ENCODE measurements at regions not wholly inside any gene's neighbourhood (a gene's known extent, or its start where the extent isn't known, plus 50 kb on each side); places are given as distances from the start of the nearest gene placed in this dataset.

DNA sequence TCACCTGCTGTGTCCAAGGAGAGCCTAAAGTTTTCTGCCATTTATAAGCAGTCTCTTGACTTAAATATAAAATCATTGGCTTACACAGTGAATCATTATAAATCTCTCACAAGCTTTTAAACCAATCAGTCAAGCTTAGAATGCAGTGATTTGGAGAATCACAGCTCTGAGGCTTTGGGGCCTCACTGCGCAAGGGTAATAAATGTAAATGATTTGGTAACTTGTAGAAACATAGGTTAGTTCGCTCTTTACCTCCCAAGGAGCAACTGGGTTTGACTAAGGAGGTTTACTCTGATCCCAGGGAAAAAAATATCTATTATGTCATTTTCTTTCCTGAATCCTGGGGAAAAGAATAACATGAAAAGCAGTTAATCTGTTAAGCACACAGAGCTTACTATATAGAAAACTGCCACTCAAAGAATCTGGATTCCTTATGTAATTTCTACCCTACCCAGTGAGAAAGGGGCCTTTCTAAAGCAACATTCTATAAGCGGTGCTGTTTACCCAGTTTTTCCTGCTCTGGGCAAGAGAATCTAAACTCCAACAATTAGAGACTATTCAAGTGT lies 128.2 kb downstream of the MZT1 start:
- in situ Hi-C loops (cut with MboI; ENCODE audit: low pct_unique_long_range_greater_than_20kb, low sequenced_read_pairs, unreplicated experiment) = no loop called here
- TF ChIP-seq, protein P1, sequence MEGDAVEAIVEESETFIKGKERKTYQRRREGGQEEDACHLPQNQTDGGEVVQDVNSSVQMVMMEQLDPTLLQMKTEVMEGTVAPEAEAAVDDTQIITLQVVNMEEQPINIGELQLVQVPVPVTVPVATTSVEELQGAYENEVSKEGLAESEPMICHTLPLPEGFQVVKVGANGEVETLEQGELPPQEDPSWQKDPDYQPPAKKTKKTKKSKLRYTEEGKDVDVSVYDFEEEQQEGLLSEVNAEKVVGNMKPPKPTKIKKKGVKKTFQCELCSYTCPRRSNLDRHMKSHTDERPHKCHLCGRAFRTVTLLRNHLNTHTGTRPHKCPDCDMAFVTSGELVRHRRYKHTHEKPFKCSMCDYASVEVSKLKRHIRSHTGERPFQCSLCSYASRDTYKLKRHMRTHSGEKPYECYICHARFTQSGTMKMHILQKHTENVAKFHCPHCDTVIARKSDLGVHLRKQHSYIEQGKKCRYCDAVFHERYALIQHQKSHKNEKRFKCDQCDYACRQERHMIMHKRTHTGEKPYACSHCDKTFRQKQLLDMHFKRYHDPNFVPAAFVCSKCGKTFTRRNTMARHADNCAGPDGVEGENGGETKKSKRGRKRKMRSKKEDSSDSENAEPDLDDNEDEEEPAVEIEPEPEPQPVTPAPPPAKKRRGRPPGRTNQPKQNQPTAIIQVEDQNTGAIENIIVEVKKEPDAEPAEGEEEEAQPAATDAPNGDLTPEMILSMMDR (IDR thresholded peaks at IDR 0.05; ENCODE audit: extremely low read depth, insufficient read depth, missing control alignments) = no peak
- no peak for DNase-seq (ENCODE audit: low spot score)

DNA sequence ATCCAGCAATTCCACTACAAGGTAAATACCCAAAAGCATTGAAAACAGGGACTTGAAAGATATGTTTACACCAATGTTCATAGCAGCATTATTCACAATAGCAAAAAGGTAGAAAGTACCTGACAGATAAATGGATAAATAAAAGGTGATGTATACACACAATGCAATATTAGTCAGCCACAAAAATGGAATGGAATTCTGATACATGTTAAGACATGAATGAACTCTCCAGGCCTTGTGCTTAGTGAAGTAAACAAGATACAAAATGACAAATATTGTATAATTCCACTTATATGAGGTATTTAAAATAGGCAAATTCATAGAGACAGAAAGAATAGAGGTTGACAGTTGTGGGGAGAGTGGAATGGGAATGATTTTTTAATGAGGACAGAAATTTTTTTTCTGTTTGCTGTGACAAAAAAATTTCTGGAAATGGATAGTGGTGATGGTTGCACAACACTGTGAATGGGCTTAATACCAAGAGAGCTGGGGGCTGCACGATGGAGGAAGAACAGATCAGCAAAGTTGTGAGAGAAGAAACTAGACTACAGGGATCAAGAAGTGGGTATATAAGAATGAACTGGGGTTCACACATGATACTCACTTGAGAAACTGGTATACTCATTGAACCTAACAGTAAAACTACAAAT lies 137.2 kb downstream of the MZT1 start:
- TF ChIP-seq, protein P1 (IDR thresholded peaks at IDR 0.05; ENCODE audit: extremely low read depth, insufficient read depth, missing control alignments) = no peak

GRCh38 chr13:72586518-72586917 lies 140.9 kb downstream of the MZT1 start:
- DNase-seq (ENCODE audit: low spot score) = no peak
- TF ChIP-seq, protein P1 (IDR thresholded peaks at IDR 0.05; ENCODE audit: extremely low read depth, insufficient read depth, missing control alignments) = no peak
- in situ Hi-C loops (cut with MboI; ENCODE audit: low pct_unique_long_range_greater_than_20kb, low sequenced_read_pairs, unreplicated experiment) = no loop called here

More for the DNA sequence above, 137.2 kb downstream of the MZT1 start:
- no peak for DNase-seq (ENCODE audit: low spot score)
- in situ Hi-C loops (cut with MboI; ENCODE audit: low pct_unique_long_range_greater_than_20kb, low sequenced_read_pairs, unreplicated experiment) = no loop called here

- in situ Hi-C loops (cut with MboI; ENCODE audit: low pct_unique_long_range_greater_than_20kb, low sequenced_read_pairs, unreplicated experiment) = no loop called here
- TF ChIP-seq, protein P1 (IDR thresholded peaks at IDR 0.05; ENCODE audit: extremely low read depth, insufficient read depth, missing control alignments) = no peak
- no peak for DNase-seq (ENCODE audit: low spot score)
These were observed 142.2 kb downstream of the MZT1 start for GRCh38 chr13:72585254-72585653.

GRCh38 chr13:72571191-72571590 lies 156.2 kb downstream of the MZT1 start:
- in situ Hi-C loops (cut with MboI; ENCODE audit: low pct_unique_long_range_greater_than_20kb, low sequenced_read_pairs, unreplicated experiment) = no loop called here
- no peak for DNase-seq (ENCODE audit: low spot score)
- TF ChIP-seq, protein P1 (IDR thresholded peaks at IDR 0.05; ENCODE audit: extremely low read depth, insufficient read depth, missing control alignments) = no peak

DNA sequence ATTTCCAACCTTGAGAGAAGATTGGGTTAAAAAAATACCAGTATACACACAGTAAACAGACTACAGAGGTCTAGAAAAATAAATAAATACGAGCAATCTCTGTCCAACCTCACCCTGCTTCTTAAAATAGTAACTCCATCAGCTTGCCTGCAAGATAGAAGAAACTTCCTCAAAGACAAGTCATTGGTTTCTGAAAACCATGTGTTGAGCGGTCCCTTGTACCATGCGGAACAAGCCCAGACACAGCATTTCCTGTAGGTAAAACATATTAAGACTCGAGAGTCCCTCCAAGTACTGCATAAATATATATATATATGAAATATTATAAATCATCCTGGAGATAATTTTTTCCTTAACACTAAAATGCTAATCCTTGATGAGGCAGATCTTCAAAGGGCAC lies 157.4 kb downstream of the MZT1 start:
- DNase-seq (ENCODE audit: low spot score) = no peak
- in situ Hi-C loops (cut with MboI; ENCODE audit: low pct_unique_long_range_greater_than_20kb, low sequenced_read_pairs, unreplicated experiment) = no loop called here
- TF ChIP-seq, protein P1 (IDR thresholded peaks at IDR 0.05; ENCODE audit: extremely low read depth, insufficient read depth, missing control alignments) = no peak
